AG10803 (cell line): ENCODE measurements at regions not wholly inside any gene's neighbourhood (a gene's known extent, or its start where the extent isn't known, plus 50 kb on each side); places are given as distances from the start of the nearest gene placed in this dataset.
"Not testable (repeated sequence)": the region's sequence is repeated elsewhere in the genome, so short reads cannot be mapped to it uniquely, and the experiment has no call there.

ENCODE experiments used
- DNase-seq: peaks from one replicate; pipeline ENCODE4 v3.0.0; 2010; ENCODE audit warnings: low read depth
- H3K4me3 ChIP-seq: 2 replicates; pipeline ENCODE4 v1.5.1; 2011; ENCODE audit warnings: mild to moderate bottlenecking, low read length, control low read depth
- CTCF ChIP-seq: conservative IDR thresholded peaks from 2 replicates; pipeline ENCODE4 v1.5.1; 2011; ENCODE audit warnings: mild to moderate bottlenecking, low read length, control low read depth, inconsistent platforms

- DNase-seq, result no peak
- TF ChIP-seq CTCF, result no peak
- no peak overlapping the region for H3K4me3 ChIP-seq
Measured at GRCh38 chr1:96210054-96210453, 511.5 kb upstream of the PTBP2 start.

- DNase-seq, result no peak
- no peak for TF ChIP-seq CTCF
- no peak overlapping the region for H3K4me3 ChIP-seq
Measured at GRCh38 chr1:96211202-96211601, 510.4 kb upstream of the PTBP2 start.

- no peak overlapping the region for H3K4me3 ChIP-seq
- no peak for TF ChIP-seq CTCF
- peak; percentile 4 for DNase-seq
Measured at GRCh38 chr1:96214982-96215381, 506.6 kb upstream of the PTBP2 start.

GRCh38 chr1:96220651-96221050, 500.9 kb upstream of the PTBP2 start:
- no peak overlapping the region for H3K4me3 ChIP-seq
- no peak for DNase-seq
- no peak for TF ChIP-seq CTCF

- DNase-seq, result no peak
- H3K4me3 ChIP-seq, result no peak overlapping the region
- no peak for TF ChIP-seq CTCF
Measured at GRCh38 chr1:96222701-96223100, 498.9 kb upstream of the PTBP2 start.

GRCh38 chr1:96224229-96224628, 497.4 kb upstream of the PTBP2 start:
- not testable (repeated sequence) for H3K4me3 ChIP-seq, DNase-seq

GRCh38 chr1:96233422-96233821, 488.2 kb upstream of the PTBP2 start:
- no peak overlapping the region for H3K4me3 ChIP-seq
- no peak for TF ChIP-seq CTCF
- DNase-seq, result peak; percentile 9

GRCh38 chr1:96234299-96234698, 487.3 kb upstream of the PTBP2 start:
- DNase-seq, result peak; percentile 5
- H3K4me3 ChIP-seq, result no peak overlapping the region
- TF ChIP-seq CTCF, result no peak
